ENCODE measurements at regions not wholly inside any gene's neighbourhood (a gene's known extent, or its start where the extent isn't known, plus 50 kb on each side); places are given as distances from the start of the nearest gene placed in this dataset.

- CTCF ChIA-PET: no interaction called here
- in situ Hi-C loops (cut with MboI; ENCODE audit: low sequenced_read_pairs) (no loop called here), dilution Hi-C loops (cut with HindIII; ENCODE audit: low sequenced_read_pairs, unreplicated experiment) (no loop called here)
These were observed 1248.8 kb downstream of the ADGRL3 start for GRCh38 chr4:62448911-62449310.

More at GRCh38 chr4:62448911-62449310, 1248.8 kb downstream of the ADGRL3 start:
- H3K9me3 ChIP-seq (ENCODE audit: control insufficient read depth, insufficient read depth, low read length): peaks cover 2% of the 10 kb centered on the region; the same call in 1 of the 2 replicates
- no peak overlapping the region for H2AK5ac ChIP-seq (ENCODE audit: low read depth, low read length)
- no peak overlapping the region for H3K14ac ChIP-seq (replicated peaks; ENCODE audit: low read depth, low read length)
- no peaks in the 10 kb centered on the region for H3K27me3 ChIP-seq (ENCODE audit: control insufficient read depth, insufficient read depth, low read length)
- no peak overlapping the region for H2AFZ ChIP-seq (replicated peaks; ENCODE audit: low read length, poor library complexity)
- 17% methylated on average over 1 of the region's 2 CpGs; no CpG with 5 or more reads in 1 of the 2 experiments for WGBS, 2 experiments (ENCODE audit: extremely low coverage in 2 of 2, insufficient read length in 1 of 2)
- H3K9ac ChIP-seq (ENCODE audit: low read depth, low read length): no peak overlapping the region
- no peak overlapping the region for H4K5ac ChIP-seq (ENCODE audit: low read depth, low read length)
- no peak overlapping the region for H3K4ac ChIP-seq (ENCODE audit: low read depth, low read length)
- no peak overlapping the region for H3K4me3 ChIP-seq (ENCODE audit: insufficient read depth, low read depth, low read length)
- H4K8ac ChIP-seq (ENCODE audit: low read depth in 2 of 2, low read length in 2 of 2): no peak overlapping the region
- H2BK20ac ChIP-seq (ENCODE audit: low read depth, low read length): no peak overlapping the region
- no peak overlapping the region for H3K27ac ChIP-seq (ENCODE audit: insufficient read depth, low read length)
- H2BK15ac ChIP-seq (ENCODE audit: low read depth, low read length): no peak overlapping the region
- H3K4me1 ChIP-seq (ENCODE audit: control insufficient read depth, insufficient read depth, low read length): no peaks in the 10 kb centered on the region
- no TSS peak for BruUV-seq (replicated peaks)
- H4K91ac ChIP-seq (ENCODE audit: insufficient read depth, low read depth, low read length): no peak overlapping the region
- no peaks in the 10 kb centered on the region for H3K79me1 ChIP-seq (ENCODE audit: low read depth in 1 of 2, low read length in 2 of 2)
- H4K20me1 ChIP-seq (ENCODE audit: insufficient read depth, low read length): no peaks in the 10 kb centered on the region
- no peak for ATAC-seq (ENCODE audit: low read depth)
- H3K18ac ChIP-seq (ENCODE audit: low read depth, low read length): no peak overlapping the region
- DNase-seq: no peak
- no peak overlapping the region for H3K23ac ChIP-seq (ENCODE audit: low read depth, low read length)
- no peak overlapping the region for H2BK5ac ChIP-seq (ENCODE audit: low read depth, low read length, poor library complexity, severe bottlenecking)
- no peak overlapping the region for H2AK9ac ChIP-seq (replicated peaks; ENCODE audit: low read depth, low read length, poor library complexity)
- H3K56ac ChIP-seq (ENCODE audit: extremely low read depth, insufficient read depth, low read length): no peak overlapping the region
- H2BK120ac ChIP-seq (ENCODE audit: low read depth, low read length): no peak overlapping the region
- H3K36me3 ChIP-seq (ENCODE audit: control insufficient read depth, insufficient read depth, low read length): no peaks in the 10 kb centered on the region
- intact Hi-C loops (cut with micrococcal nuclease): no loop called here
- no peak overlapping the region for H3K4me2 ChIP-seq (ENCODE audit: low read depth, low read length)
- TF ChIP-seq USF2 (IDR thresholded peaks at IDR 0.05; ENCODE audit: low read depth, low read length) (no peak), FOS (IDR thresholded peaks at IDR 0.05; ENCODE audit: low read depth, low read length) (no peak), MAFK (IDR thresholded peaks at IDR 0.05; ENCODE audit: low read depth, low read length) (no peak), RFX5 (IDR thresholded peaks at IDR 0.05; ENCODE audit: low read depth, low read length) (no peak)
- no peaks in the 10 kb centered on the region for H3K9me1 ChIP-seq (ENCODE audit: insufficient read depth, low read length)
- POLR2A ChIA-PET (ENCODE audit: unreplicated experiment): no interaction called here

All from IMR-90 (cell line).